C4-2B (cell line): ENCODE measurements at regions not wholly inside any gene's neighbourhood (a gene's known extent, or its start where the extent isn't known, plus 50 kb on each side); places are given as distances from the start of the nearest gene placed in this dataset.

Experiments
- ZFX ChIP-seq: fragments of 450-650 bp; IDR thresholded peaks from 2 replicates; pipeline ENCODE4 v1.6.1; 2017
- TF ChIP-seq, protein P1 (sequence below): fragments of 450-650 bp; conservative IDR thresholded peaks from 2 replicates; pipeline ENCODE4 v1.5.1; 2017; ENCODE audit warnings: mild to moderate bottlenecking

GRCh38 chr17:5698959-5699358, 114.7 kb upstream of the NLRP1 start:
- TF ChIP-seq, protein P1, sequence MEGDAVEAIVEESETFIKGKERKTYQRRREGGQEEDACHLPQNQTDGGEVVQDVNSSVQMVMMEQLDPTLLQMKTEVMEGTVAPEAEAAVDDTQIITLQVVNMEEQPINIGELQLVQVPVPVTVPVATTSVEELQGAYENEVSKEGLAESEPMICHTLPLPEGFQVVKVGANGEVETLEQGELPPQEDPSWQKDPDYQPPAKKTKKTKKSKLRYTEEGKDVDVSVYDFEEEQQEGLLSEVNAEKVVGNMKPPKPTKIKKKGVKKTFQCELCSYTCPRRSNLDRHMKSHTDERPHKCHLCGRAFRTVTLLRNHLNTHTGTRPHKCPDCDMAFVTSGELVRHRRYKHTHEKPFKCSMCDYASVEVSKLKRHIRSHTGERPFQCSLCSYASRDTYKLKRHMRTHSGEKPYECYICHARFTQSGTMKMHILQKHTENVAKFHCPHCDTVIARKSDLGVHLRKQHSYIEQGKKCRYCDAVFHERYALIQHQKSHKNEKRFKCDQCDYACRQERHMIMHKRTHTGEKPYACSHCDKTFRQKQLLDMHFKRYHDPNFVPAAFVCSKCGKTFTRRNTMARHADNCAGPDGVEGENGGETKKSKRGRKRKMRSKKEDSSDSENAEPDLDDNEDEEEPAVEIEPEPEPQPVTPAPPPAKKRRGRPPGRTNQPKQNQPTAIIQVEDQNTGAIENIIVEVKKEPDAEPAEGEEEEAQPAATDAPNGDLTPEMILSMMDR, result no peak
- no peak for TF ChIP-seq ZFX
